K562 (cell line): ENCODE measurements at regions not wholly inside any gene's neighbourhood (a gene's known extent, or its start where the extent isn't known, plus 50 kb on each side); places are given as distances from the start of the nearest gene placed in this dataset.

ENCODE experiments used
- ATAC-seq: fragments of 200-7000 bp; cut with Tn5 transposase; 3 replicates; pipeline ENCODE4 v1.9.1; 2020; ENCODE audit warnings: moderate library complexity
- BruUV-seq: library from RNA; stranded (reverse); fragments of 400-500 nt; replicated peaks from 2 replicates; lab custom pipeline; 2021; lab: Mats Ljungman, UMichigan
- CTCF ChIA-PET: fragments of 300-600 bp; formaldehyde crosslinking; extraction: SDS; loops from one replicate; lab custom pipeline; 2021; ENCODE audit warnings: low intra/inter-chr PET ratio; lab: Yijun Ruan, JAX
- POLR2A ChIA-PET: fragments of 300-600, 350-650 bp; sonication (Branson Sonifier 250); formaldehyde crosslinking; extraction: SDS; loops from one replicate; lab custom pipeline; 2021; ENCODE audit warnings: antibody characterized with exemption, inconsistent platforms; lab: Yijun Ruan, JAX
- DNase-seq, 4 experiments: peaks; one replicate each; pipeline versions ENCODE4 v3.0.0 to v3.0.0-alpha.2; 2011 to 2018; ENCODE audit warnings: low spot score in 3 of 4, mixed read lengths in 3 of 4; ENCODE audit errors: extremely low read depth in 1 of 4
- FAIRE-seq: peaks from 2 replicates; lab custom pipeline; 2011; peaks lifted over from hg19 to GRCh38; lab: Jason Lieb, UNC
- H2AFZ ChIP-seq: 2 replicates; pipeline ENCODE4 v1.6.0; 2011; ENCODE audit warnings: low read depth, low read length, control low read depth, inconsistent platforms
- H3K27ac ChIP-seq: fragments of 200-600 bp; 3 replicates; pipeline ENCODE4 v1.8.0; 2011; ENCODE audit warnings: low read depth, mild to moderate bottlenecking, control low read depth, inconsistent platforms, low read length, moderate library complexity, mixed read lengths; ENCODE audit errors: extremely low read depth
- H3K27me3 ChIP-seq, 2 experiments: fragments of 300-600 bp in 1 of 2; 2 replicates in 1 of 2; 3 replicates in 1 of 2; pipeline versions ENCODE4 v1.6.0 to v1.8.0; 2011; ENCODE audit warnings: inconsistent platforms in 2 of 2, low read length in 2 of 2, mild to moderate bottlenecking in 1 of 2, mixed read lengths in 1 of 2, moderate library complexity in 1 of 2; ENCODE audit not compliant: control insufficient read depth in 2 of 2, insufficient read depth in 2 of 2
- H3K36me3 ChIP-seq: fragments of 300-600 bp; 3 replicates; pipeline ENCODE4 v1.8.0; 2011; ENCODE audit warnings: mild to moderate bottlenecking, low read length, inconsistent platforms; ENCODE audit not compliant: control insufficient read depth, insufficient read depth
- H3K4me1 ChIP-seq, 2 experiments: fragments of 200-600 bp in 1 of 2; replicated peaks in 1 of 2; 2 replicates in 1 of 2; 3 replicates in 1 of 2; pipeline versions ENCODE4 v1.5.1 to v1.8.0; 2011; ENCODE audit warnings: inconsistent platforms in 2 of 2, low read length in 2 of 2, mild to moderate bottlenecking in 1 of 2, mixed read lengths in 1 of 2, moderate library complexity in 1 of 2; ENCODE audit not compliant: control insufficient read depth in 2 of 2, insufficient read depth in 2 of 2
- H3K4me2 ChIP-seq: 2 replicates; pipeline ENCODE4 v1.6.1; 2011; ENCODE audit warnings: low read length, control low read depth, inconsistent platforms, mixed read lengths; ENCODE audit not compliant: insufficient read depth
- H3K4me3 ChIP-seq: fragments of 200-600 bp; sonication (generic), shearing (Covaris generic); 2 replicates; pipeline ENCODE4 v1.5.1; 2016; ENCODE audit warnings: control low read depth, inconsistent platforms
- H3K79me2 ChIP-seq: fragments of 200-600 bp; 3 replicates; pipeline ENCODE4 v1.8.0; 2011; ENCODE audit warnings: low read length, inconsistent platforms; ENCODE audit not compliant: control insufficient read depth, insufficient read depth
- H3K9ac ChIP-seq, 2 experiments: 2 replicates each; pipeline versions ENCODE4 v1.6.0 to v1.6.1; 2011; ENCODE audit warnings: low read depth in 2 of 2, low read length in 2 of 2, control low read depth in 1 of 2, inconsistent platforms in 1 of 2, mild to moderate bottlenecking in 1 of 2, mixed read lengths in 1 of 2; ENCODE audit not compliant: insufficient read depth in 1 of 2
- H3K9me1 ChIP-seq: one replicate; pipeline ENCODE4 v1.6.0; 2011; ENCODE audit warnings: inconsistent platforms, mild to moderate bottlenecking, low read length, moderate library complexity; ENCODE audit not compliant: control insufficient read depth, insufficient read depth
- H3K9me3 ChIP-seq: replicated peaks from 2 replicates; pipeline ENCODE4 v1.5.1; 2011; ENCODE audit warnings: low read depth, low read length, inconsistent platforms; ENCODE audit not compliant: control insufficient read depth, insufficient read depth
- H4K20me1 ChIP-seq: replicated peaks from 2 replicates; pipeline ENCODE4 v1.6.1; 2011; ENCODE audit warnings: low read length, inconsistent platforms, mixed read lengths; ENCODE audit not compliant: control insufficient read depth, insufficient read depth
- ETV5 ChIP-seq: sonication (generic); formaldehyde crosslinking; IDR thresholded peaks from 2 replicates; pipeline ENCODE4 v1.4.0; 2020; ENCODE audit warnings: low read depth, mild to moderate bottlenecking, missing genetic modification reagents
- PCBP1 ChIP-seq: fragments of 200-400 bp; formaldehyde crosslinking; IDR thresholded peaks from 2 replicates; pipeline ENCODE4 v1.6.1; 2018; ENCODE audit warnings: mild to moderate bottlenecking, low read depth, low read length; ENCODE audit not compliant: poor library complexity, severe bottlenecking
- SNIP1 ChIP-seq: fragments of 450-650 bp; IDR thresholded peaks from 2 replicates; pipeline ENCODE4 v1.7.1; 2017; ENCODE audit warnings: low read depth, mild to moderate bottlenecking
- SOX6 ChIP-seq: fragments of 450-650 bp; IDR thresholded peaks from 2 replicates; pipeline ENCODE4 v1.6.1; 2014; ENCODE audit warnings: mild to moderate bottlenecking
- USF2 ChIP-seq: sonication (generic); formaldehyde crosslinking; IDR thresholded peaks from 2 replicates; pipeline ENCODE4 v1.5.0; 2020; ENCODE audit warnings: missing genetic modification reagents
- WGBS: fragments of 100-300 bp; shearing (Covaris generic); methylation state at CpG from one replicate; pipeline ENCODE4 v1.1.6; 2016; ENCODE audit warnings: low coverage, mixed read lengths; ENCODE audit not compliant: insufficient coverage; ENCODE audit errors: missing lambda C conversion rate; 5-methylcytosine and 5-hydroxymethylcytosine counted together
- in situ Hi-C: fragments of 300-500 bp; cut with MboI; formaldehyde crosslinking; loops from 4 replicates; pipeline ENCODE4 v1.15.0; 2018; ENCODE audit warnings: inconsistent platforms, mixed read lengths
- intact Hi-C: fragments of 100-400 bp; cut with micrococcal nuclease; formaldehyde crosslinking; loops from 2 replicates; pipeline ENCODE4 v1.14.2; 2022
- TF ChIP-seq, protein P1 (sequence below): fragments of 450-650 bp; IDR thresholded peaks from 2 replicates; pipeline ENCODE4 v1.6.1; 2014; ENCODE audit warnings: low read depth, mild to moderate bottlenecking, moderate library complexity, borderline replicate concordance

GRCh38 chr22:48258811-48259210 lies 1496.4 kb downstream of the TBC1D22A start:
- Histone ChIP-seq H3K4me1 (no peaks in the 10 kb centered on the region), H4K20me1 (no peaks in the 10 kb centered on the region), H3K4me2 (no peak overlapping the region), H3K79me2 (no peaks in the 10 kb centered on the region), H3K4me3 (no peak overlapping the region), H2AFZ (no peak overlapping the region), H3K9me3 (no peaks in the 10 kb centered on the region), H3K36me3 (no peaks in the 10 kb centered on the region), H3K9ac (no peak overlapping the region), H3K27me3 (peaks cover 0 to 15% of the 10 kb centered on the region in 2 experiments; a peak in 3 of 5 replicates), H3K9me1 (no peaks in the 10 kb centered on the region), H3K27ac (no peak overlapping the region)
- FAIRE-seq (no peak), DNase-seq (no peak), ATAC-seq (no peak)
- intact Hi-C loops = no loop called here
- ChIA-PET CTCF (no interaction called here), POLR2A (no interaction called here)
- in situ Hi-C loops = no loop called here
- WGBS = 0% methylated on average over 8 of the region's 8 CpGs
- BruUV-seq = no TSS peak
- no peak for TF ChIP-seq ETV5
- TF ChIP-seq USF2 = peak; percentile 24; the same call in 1 of the 2 replicates

GRCh38 chr22:48258064-48258701 lies 1495.7 kb downstream of the TBC1D22A start:
- intact Hi-C loops = no loop called here
- no peaks in the 10 kb centered on the region for H3K9me3 ChIP-seq
- in situ Hi-C loops = no loop called here
- H3K4me2 ChIP-seq = no peak overlapping the region
- 2% methylated on average over 10 of the region's 12 CpGs for WGBS
- BruUV-seq = no TSS peak
- H3K79me2 ChIP-seq = no peaks in the 10 kb centered on the region
- H2AFZ ChIP-seq = no peak overlapping the region
- peaks cover 0 to 15% of the 10 kb centered on the region in 2 experiments; a peak in 3 of 5 replicates for H3K27me3 ChIP-seq
- no peak for DNase-seq
- no peak for FAIRE-seq
- H3K9ac ChIP-seq = no peak overlapping the region
- ChIA-PET CTCF (no interaction called here), POLR2A (no interaction called here)
- H3K9me1 ChIP-seq = no peaks in the 10 kb centered on the region
- no peak overlapping the region for H3K27ac ChIP-seq
- H3K36me3 ChIP-seq = no peaks in the 10 kb centered on the region
- no peak overlapping the region for H3K4me3 ChIP-seq
- TF ChIP-seq SOX6 (no peak), SNIP1 (no peak), PCBP1 (no peak)
- TF ChIP-seq, protein P1, sequence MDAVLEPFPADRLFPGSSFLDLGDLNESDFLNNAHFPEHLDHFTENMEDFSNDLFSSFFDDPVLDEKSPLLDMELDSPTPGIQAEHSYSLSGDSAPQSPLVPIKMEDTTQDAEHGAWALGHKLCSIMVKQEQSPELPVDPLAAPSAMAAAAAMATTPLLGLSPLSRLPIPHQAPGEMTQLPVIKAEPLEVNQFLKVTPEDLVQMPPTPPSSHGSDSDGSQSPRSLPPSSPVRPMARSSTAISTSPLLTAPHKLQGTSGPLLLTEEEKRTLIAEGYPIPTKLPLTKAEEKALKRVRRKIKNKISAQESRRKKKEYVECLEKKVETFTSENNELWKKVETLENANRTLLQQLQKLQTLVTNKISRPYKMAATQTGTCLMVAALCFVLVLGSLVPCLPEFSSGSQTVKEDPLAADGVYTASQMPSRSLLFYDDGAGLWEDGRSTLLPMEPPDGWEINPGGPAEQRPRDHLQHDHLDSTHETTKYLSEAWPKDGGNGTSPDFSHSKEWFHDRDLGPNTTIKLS = no peak
- ATAC-seq = no peak
- H3K4me1 ChIP-seq = no peaks in the 10 kb centered on the region
- no peaks in the 10 kb centered on the region for H4K20me1 ChIP-seq
